Ascending aorta (tissue), 2 donors: ENCODE measurements at regions not wholly inside any gene's neighbourhood (a gene's known extent, or its start where the extent isn't known, plus 50 kb on each side); places are given as distances from the start of the nearest gene placed in this dataset.
"Not testable (repeated sequence)": the region's sequence is repeated elsewhere in the genome, so short reads cannot be mapped to it uniquely, and the experiment has no call there.

Source experiments
- DNase-seq, 2 donors: peaks; one replicate each; pipeline ENCODE4 v3.0.0-alpha.2; 2019; ENCODE audit warnings: low spot score in 2 of 2
- H3K27ac ChIP-seq, 2 donors: fragments of 200-600 bp; sonication (generic); one replicate each; pipeline ENCODE4 v1.5.1; 2016 to 2017; ENCODE audit warnings: mild to moderate bottlenecking in 1 of 2
- H3K27me3 ChIP-seq: fragments of 200-600 bp; sonication (generic); one replicate; pipeline ENCODE4 v1.5.1; 2017
- H3K36me3 ChIP-seq, 2 donors: fragments of 200-600 bp; sonication (generic); one replicate each; pipeline ENCODE4 v1.5.1; 2016
- H3K4me1 ChIP-seq, 2 donors: fragments of 200-600 bp; sonication (generic); one replicate each; pipeline ENCODE4 v1.5.1; 2016 to 2017; ENCODE audit warnings: mild to moderate bottlenecking in 1 of 2
- H3K4me3 ChIP-seq, 2 donors: fragments of 200-600 bp; sonication (generic); one replicate each; pipeline ENCODE4 v1.5.1; 2016 to 2017; ENCODE audit warnings: mild to moderate bottlenecking in 1 of 2
- H3K9me3 ChIP-seq, 2 donors: fragments of 200-600 bp; sonication (generic); one replicate each; pipeline ENCODE4 v1.5.1; 2016
- intact Hi-C: fragments of 100-400 bp; cut with DNase I; formaldehyde crosslinking; loops from one replicate; pipeline ENCODE4 v1.15.1; 2023
- TF ChIP-seq, protein P1 (sequence below), 3 experiments: fragments of 200-600 bp in 2 of 3; fragments of 450-650 bp in 1 of 3; sonication (generic) in 2 of 3; IDR thresholded peaks; one replicate each; pipeline ENCODE4 v1.5.1; 2016 to 2019; ENCODE audit warnings: antibody characterized with exemption in 3 of 3, mild to moderate bottlenecking in 1 of 3, moderate library complexity in 1 of 3

DNA sequence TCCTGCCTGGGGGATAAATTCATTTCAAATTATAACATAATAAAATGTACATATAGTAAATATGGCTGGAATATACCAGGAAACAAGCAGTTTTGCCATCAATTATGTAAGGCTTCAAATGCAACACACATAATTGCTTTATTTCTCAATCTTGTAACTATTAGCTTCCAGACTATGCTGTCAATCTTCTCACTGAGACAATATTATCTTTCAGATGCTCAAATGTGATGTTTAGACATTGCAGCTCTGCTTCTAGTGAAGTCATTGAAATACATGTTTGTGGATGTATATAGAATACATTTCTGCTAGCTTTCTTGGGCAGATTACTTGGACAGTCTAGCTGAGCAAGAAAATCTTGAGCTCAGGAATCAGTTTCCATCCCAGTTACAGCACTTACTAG lies 454.4 kb downstream of the TDRD3 start:
- Histone ChIP-seq H3K27ac (no peak overlapping the region), H3K4me3 (no peak overlapping the region), H3K4me1 (no peaks in the 10 kb centered on the region), H3K27me3 (no peaks in the 10 kb centered on the region), H3K9me3 (peaks cover 0 to 5% of the 10 kb centered on the region in 2 donors), H3K36me3 (no peaks in the 10 kb centered on the region)
- intact Hi-C loops = no loop called here
- DNase-seq = no peak
- TF ChIP-seq, protein P1, sequence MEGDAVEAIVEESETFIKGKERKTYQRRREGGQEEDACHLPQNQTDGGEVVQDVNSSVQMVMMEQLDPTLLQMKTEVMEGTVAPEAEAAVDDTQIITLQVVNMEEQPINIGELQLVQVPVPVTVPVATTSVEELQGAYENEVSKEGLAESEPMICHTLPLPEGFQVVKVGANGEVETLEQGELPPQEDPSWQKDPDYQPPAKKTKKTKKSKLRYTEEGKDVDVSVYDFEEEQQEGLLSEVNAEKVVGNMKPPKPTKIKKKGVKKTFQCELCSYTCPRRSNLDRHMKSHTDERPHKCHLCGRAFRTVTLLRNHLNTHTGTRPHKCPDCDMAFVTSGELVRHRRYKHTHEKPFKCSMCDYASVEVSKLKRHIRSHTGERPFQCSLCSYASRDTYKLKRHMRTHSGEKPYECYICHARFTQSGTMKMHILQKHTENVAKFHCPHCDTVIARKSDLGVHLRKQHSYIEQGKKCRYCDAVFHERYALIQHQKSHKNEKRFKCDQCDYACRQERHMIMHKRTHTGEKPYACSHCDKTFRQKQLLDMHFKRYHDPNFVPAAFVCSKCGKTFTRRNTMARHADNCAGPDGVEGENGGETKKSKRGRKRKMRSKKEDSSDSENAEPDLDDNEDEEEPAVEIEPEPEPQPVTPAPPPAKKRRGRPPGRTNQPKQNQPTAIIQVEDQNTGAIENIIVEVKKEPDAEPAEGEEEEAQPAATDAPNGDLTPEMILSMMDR (IDR thresholded peaks at IDR 0.05) = no peak

DNA sequence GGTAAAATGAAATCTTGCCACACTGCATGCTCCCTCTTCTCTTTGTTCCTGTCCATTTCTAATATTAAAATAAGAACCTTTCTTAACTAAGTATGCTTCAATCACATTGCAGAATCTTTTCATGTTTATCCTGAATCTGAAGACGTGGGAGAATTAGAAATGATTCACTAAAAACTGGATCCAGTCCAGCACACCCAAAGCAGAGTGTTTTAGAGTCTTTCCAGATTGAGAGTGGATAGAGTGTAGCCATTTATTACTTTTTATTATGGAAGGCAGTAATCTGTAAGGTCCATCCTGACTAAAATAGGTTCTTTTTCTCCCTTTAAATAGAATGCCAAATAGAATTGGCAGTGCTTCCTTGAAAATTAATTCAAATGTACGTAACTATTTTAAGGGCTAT lies 453.5 kb downstream of the TDRD3 start:
- H3K27ac ChIP-seq = no peak overlapping the region
- no peaks in the 10 kb centered on the region for H3K4me1 ChIP-seq
- TF ChIP-seq, protein P1 (IDR thresholded peaks at IDR 0.05) = no peak
- no peak overlapping the region for H3K4me3 ChIP-seq
- DNase-seq = no peak
- intact Hi-C loops = no loop called here
- H3K9me3 ChIP-seq = peaks cover 0 to 11% of the 10 kb centered on the region in 2 donors
- H3K27me3 ChIP-seq = no peaks in the 10 kb centered on the region
- H3K36me3 ChIP-seq = no peaks in the 10 kb centered on the region

DNA sequence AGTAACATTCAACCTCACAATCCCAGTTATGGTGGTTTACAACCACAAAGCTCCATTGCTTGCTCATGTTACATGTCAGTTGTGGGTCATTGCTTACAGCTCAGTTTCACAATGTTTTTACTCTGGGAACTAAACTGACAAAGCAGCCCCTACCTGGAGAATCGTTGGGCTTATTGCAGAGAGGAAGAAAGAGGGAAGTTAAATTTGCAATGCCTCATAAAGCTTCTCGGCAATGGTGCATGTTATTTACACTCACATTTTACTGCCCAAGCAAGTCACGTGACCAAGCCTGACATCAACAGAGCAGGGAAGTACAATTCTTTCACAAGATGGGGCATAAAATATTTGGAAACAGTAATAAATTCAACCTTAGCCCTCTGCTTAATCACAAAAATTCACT lies 441.6 kb downstream of the TDRD3 start:
- DNase-seq = no peak
- TF ChIP-seq, protein P1 (IDR thresholded peaks at IDR 0.05) = no peak

DNA sequence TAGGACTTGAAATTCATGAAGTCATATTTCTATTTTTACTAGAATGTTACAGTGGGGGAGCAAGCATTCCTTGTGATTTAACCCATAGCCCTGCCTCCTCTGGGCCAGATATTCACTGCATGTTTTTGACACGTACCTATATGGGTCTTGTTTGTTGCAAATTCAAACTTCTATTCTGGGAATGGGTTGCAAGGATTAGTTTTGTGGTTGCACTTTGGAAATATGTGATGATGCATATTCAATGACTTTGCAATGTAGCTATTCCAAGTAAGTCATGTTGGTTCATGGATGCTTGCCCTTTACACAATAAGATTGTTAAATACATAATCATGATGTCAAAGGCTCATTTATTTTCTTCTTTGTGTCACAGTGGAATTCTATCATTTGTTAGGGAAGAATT lies 440.8 kb downstream of the TDRD3 start:
- Histone ChIP-seq H3K4me3 (no peak overlapping the region), H3K4me1 (peaks cover 0 to 4% of the 10 kb centered on the region in 2 donors), H3K27ac (no peak overlapping the region), H3K36me3 (no peaks in the 10 kb centered on the region), H3K27me3 (no peaks in the 10 kb centered on the region), H3K9me3 (no peaks in the 10 kb centered on the region)
- no peak for DNase-seq
- TF ChIP-seq, protein P1 (IDR thresholded peaks at IDR 0.05) = no peak
- intact Hi-C loops = loop anchor here (5.0 kb wide), 1 partner anchor 71 kb away; no protein-coding TSS in a partner anchor

More for the DNA sequence above, 441.6 kb downstream of the TDRD3 start:
- no peak overlapping the region for H3K4me3 ChIP-seq
- no peaks in the 10 kb centered on the region for H3K9me3 ChIP-seq
- H3K27ac ChIP-seq = no peak overlapping the region
- H3K27me3 ChIP-seq = no peaks in the 10 kb centered on the region
- no peaks in the 10 kb centered on the region for H3K36me3 ChIP-seq
- H3K4me1 ChIP-seq = peaks cover 0 to 4% of the 10 kb centered on the region in 2 donors
- intact Hi-C loops = loop anchor here (5.0 kb wide), 1 partner anchor 71 kb away; no protein-coding TSS in a partner anchor

DNA sequence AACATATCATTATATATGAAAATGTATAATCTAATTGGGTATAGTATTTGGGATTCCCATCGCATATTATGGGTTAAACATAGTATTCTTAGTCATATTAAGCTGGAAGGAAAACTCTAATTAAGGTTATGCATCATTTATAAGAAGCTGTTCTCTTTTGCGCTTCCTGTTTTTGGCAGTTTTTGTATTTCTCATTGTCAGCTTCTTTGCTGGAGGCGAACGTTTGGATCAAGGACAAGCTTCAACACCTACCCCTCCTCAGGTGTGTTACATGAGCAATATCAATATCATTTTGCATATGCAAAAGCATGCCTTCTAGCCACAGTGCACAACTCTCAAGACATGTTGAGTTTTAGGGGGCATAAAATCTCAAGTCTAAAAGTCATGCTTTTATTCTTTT lies 439.8 kb downstream of the TDRD3 start:
- no peaks in the 10 kb centered on the region for H3K36me3 ChIP-seq
- no peaks in the 10 kb centered on the region for H3K27me3 ChIP-seq
- H3K4me1 ChIP-seq = peaks cover 0 to 4% of the 10 kb centered on the region in 2 donors
- DNase-seq = no peak
- no peak overlapping the region for H3K4me3 ChIP-seq
- intact Hi-C loops = loop anchor here (5.0 kb wide), 1 partner anchor 70 kb away; no protein-coding TSS in a partner anchor
- no peaks in the 10 kb centered on the region for H3K9me3 ChIP-seq
- H3K27ac ChIP-seq = no peak overlapping the region
- TF ChIP-seq, protein P1 (IDR thresholded peaks at IDR 0.05) = no peak

DNA sequence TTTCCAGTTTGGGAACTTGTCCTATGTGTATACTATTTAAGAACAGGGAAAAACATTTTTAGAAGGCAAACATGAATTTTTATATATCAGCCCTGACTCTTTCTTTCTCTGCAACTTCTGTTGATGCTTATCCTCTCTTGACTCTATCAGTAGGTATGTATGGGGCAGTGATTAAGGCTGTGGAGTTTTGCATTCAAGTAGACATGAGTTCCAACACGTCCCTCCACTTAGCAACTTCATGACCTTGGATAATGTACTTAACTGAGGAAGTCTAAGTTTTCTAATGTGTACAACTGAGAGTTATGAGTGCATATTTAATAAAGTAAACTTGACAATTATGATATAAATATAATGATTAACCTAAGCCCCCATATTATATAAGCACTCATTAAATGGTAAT lies 414.6 kb downstream of the TDRD3 start:
- no peaks in the 10 kb centered on the region for H3K27me3 ChIP-seq
- no peak overlapping the region for H3K4me3 ChIP-seq
- H3K4me1 ChIP-seq = peaks cover 0 to 13% of the 10 kb centered on the region in 2 donors
- H3K9me3 ChIP-seq = no peaks in the 10 kb centered on the region
- H3K27ac ChIP-seq = no peak overlapping the region
- no peak for DNase-seq
- intact Hi-C loops = no loop called here
- no peaks in the 10 kb centered on the region for H3K36me3 ChIP-seq
- TF ChIP-seq, protein P1 (IDR thresholded peaks at IDR 0.05) = no peak

DNA sequence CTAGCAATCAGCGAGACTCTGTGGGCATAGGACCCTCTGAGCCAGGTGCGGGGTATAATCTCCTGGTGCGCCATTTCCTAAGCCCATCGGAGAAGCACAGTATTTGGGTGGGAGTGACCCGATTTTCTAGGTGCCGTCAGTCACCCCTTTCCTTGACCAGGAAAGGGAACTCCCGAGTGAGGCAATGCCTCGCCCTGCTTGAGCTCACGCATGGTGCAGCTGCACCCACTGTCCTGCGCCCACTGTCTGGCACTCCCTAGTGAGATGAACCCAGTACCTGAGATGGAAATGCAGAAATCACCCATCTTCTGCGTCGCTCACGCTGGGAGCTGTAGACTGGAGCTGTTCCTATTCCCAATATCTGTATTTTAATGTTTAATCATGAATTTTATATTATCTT lies 408.6 kb downstream of the TDRD3 start:
- H3K9me3 ChIP-seq, DNase-seq, H3K27ac ChIP-seq, H3K36me3 ChIP-seq, H3K4me1 ChIP-seq, H3K27me3 ChIP-seq, H3K4me3 ChIP-seq, intact Hi-C loops: not testable (repeated sequence)
